Testis (tissue), 2 donors: ENCODE measurements at regions not wholly inside any gene's neighbourhood (a gene's known extent, or its start where the extent isn't known, plus 50 kb on each side); places are given as distances from the start of the nearest gene placed in this dataset.

Experiments used
- DNase-seq: peaks from one replicate; pipeline ENCODE4 v3.0.0-alpha.2; 2019
- H3K27ac ChIP-seq, 2 donors: fragments of 200-600 bp; sonication (generic); one replicate each; pipeline ENCODE4 v1.5.1; 2019
- H3K27me3 ChIP-seq: fragments of 200-600 bp; sonication (generic); one replicate; pipeline ENCODE4 v1.5.1; 2019
- H3K36me3 ChIP-seq: fragments of 200-600 bp; sonication (generic); one replicate; pipeline ENCODE4 v1.5.1; 2017; ENCODE audit warnings: low read depth; ENCODE audit errors: missing control alignments
- H3K4me1 ChIP-seq: fragments of 200-600 bp; sonication (generic); one replicate; pipeline ENCODE4 v1.5.1; 2019
- H3K4me3 ChIP-seq, 2 donors: fragments of 200-600 bp; sonication (generic); one replicate each; pipeline ENCODE4 v1.5.1; 2017 to 2019
- H3K9me3 ChIP-seq: fragments of 200-600 bp; sonication (generic); one replicate; pipeline ENCODE4 v1.5.1; 2017
- CTCF ChIP-seq, 3 experiments: fragments of 450-650 bp in 2 of 3; fragments of 200-600 bp in 1 of 3; sonication (generic) in 1 of 3; IDR thresholded peaks; one replicate each; pipeline ENCODE4 v1.5.1; 2016 to 2019; ENCODE audit warnings: antibody characterized with exemption in 3 of 3, mild to moderate bottlenecking in 2 of 3, moderate library complexity in 1 of 3
- POLR2A ChIP-seq: fragments of 450-650 bp; IDR thresholded peaks from one replicate; pipeline ENCODE4 v1.6.1; 2017; ENCODE audit warnings: antibody characterized with exemption, mild to moderate bottlenecking, moderate library complexity
- WGBS, 2 donors: methylation state at CpG; one replicate each; pipeline ENCODE4 v1.1.5; 2018; 5-methylcytosine and 5-hydroxymethylcytosine counted together
- intact Hi-C: fragments of 100-400 bp; cut with DNase I; formaldehyde crosslinking; loops from one replicate; pipeline ENCODE4 v1.15.1; 2023; ENCODE audit warnings: low total_unique reads

DNA sequence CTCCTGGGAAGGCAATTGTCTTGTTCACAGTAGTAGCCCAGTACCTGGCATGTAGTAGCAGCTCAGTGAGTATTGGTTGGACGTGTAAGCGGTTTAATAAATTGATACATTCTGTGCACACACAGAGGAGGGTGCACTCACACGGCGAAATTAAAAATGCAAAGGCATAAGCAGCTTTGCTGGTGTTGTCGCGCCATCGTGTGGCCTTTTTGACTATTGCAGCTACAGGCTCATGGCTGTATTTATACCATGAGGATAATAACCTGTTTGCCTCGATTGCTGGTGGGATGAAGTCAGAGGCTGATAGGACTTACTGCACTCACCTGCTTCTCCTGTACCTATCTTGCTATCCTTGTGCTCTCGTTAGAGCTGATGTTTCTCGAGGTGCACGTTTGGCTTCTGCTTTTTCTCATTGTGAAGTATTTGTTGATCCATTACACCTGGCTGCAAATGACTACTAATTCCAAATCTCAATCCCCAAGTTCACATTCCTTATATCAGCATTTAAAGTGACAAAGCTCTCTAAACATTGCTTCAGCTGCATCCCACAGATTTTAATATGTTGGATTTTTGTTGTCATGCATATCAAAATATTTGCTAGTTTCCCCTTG lies 61.5 kb downstream of the TBXT start:
- DNase-seq: peak; percentile 87
- peak; percentile 74 to 84 (median 82) for TF ChIP-seq CTCF (IDR thresholded peaks at IDR 0.05)
- no peak for TF ChIP-seq POLR2A
- intact Hi-C loops: loop anchor here (5.0 kb wide), 1 partner anchor 219 kb away; no protein-coding TSS in a partner anchor
- no peak overlapping the region for H3K27ac ChIP-seq
- no peak overlapping the region for H3K4me3 ChIP-seq
- H3K9me3 ChIP-seq: no peaks in the 10 kb centered on the region
- no peaks in the 10 kb centered on the region for H3K36me3 ChIP-seq
- 5% methylated on average over 11 of the region's 11 CpGs for WGBS, 2 donors
- H3K27me3 ChIP-seq: no peaks in the 10 kb centered on the region
- H3K4me1 ChIP-seq: no peaks in the 10 kb centered on the region

DNA sequence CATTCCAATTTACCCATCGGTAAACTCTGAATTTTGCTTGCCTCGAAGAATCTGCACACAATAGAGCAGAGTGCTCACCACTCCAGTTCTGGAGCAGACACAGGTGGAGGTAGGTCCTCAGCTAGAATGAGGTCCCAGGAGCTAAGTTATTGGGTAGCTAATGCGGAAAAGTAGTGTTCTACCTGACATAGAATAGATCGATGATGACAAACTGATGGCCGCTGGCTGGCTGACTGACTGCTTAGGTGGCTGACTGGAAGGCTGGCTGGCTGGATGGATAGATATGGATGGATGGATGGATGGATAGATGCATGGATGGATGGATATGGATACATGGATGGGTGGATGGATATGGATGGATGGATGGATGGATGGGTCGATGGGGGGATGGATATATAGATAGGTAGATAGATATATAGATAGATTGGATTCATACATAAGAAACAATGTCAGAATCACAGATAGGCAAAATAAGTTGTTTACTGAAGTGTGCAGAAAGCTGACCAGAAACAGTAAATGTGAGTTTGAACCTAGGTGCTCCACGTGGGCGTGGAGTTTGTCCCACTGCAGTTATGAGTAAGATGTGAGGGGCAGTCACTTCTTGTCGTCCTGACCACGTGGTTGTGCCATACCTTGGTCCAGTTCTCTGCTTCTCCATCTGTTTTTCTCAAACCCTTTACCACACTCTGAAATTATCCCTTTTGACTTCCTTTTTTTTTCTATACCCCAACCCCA lies 62.1 kb downstream of the TBXT start:
- no peak overlapping the region for H3K4me3 ChIP-seq
- no peaks in the 10 kb centered on the region for H3K4me1 ChIP-seq
- no peak for DNase-seq
- H3K27me3 ChIP-seq: no peaks in the 10 kb centered on the region
- H3K9me3 ChIP-seq: no peaks in the 10 kb centered on the region
- H3K36me3 ChIP-seq: no peaks in the 10 kb centered on the region
- intact Hi-C loops: loop anchor here (5.0 kb wide), 1 partner anchor 218 kb away; no protein-coding TSS in a partner anchor
- TF ChIP-seq POLR2A (no peak), CTCF (IDR thresholded peaks at IDR 0.05) (no peak)
- no peak overlapping the region for H3K27ac ChIP-seq
- 61 to 67% methylated on average over 9 to 10 of the region's 10 CpGs for WGBS, 2 donors

DNA sequence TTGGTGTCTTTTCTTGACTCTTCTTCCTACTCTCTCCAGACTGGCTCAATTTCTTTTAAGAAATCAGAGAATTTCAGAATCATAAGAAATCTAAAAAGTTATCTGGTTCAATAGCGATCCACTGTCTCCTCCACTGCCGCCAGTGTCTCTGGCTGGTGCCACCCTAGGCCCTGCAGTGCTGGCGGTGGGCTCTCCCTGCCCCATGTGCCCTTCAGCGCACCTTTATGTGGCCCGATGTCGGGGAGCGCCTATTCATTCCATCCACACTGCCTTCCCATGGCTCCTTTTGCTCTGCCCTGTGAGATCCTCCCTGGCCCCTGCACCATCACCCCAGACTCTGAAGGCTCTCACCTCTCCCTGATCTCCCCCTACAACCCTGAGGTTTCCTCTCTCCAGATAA lies 62.8 kb downstream of the TBXT start:
- Histone ChIP-seq H3K27ac (no peak overlapping the region), H3K4me1 (no peaks in the 10 kb centered on the region), H3K4me3 (no peak overlapping the region), H3K36me3 (no peaks in the 10 kb centered on the region), H3K9me3 (no peaks in the 10 kb centered on the region), H3K27me3 (no peaks in the 10 kb centered on the region)
- no peak for DNase-seq
- WGBS, 2 donors: 90 to 97% methylated on average over 7 of the region's 7 CpGs
- intact Hi-C loops: loop anchor here (5.0 kb wide), 1 partner anchor 218 kb away; no protein-coding TSS in a partner anchor
- TF ChIP-seq POLR2A (no peak), CTCF (IDR thresholded peaks at IDR 0.05) (no peak)

GRCh38 chr6:166104107-166104506 lies 63.5 kb downstream of the TBXT start:
- DNase-seq: no peak
- H3K27me3 ChIP-seq: no peaks in the 10 kb centered on the region
- WGBS, 2 donors: 51 to 70% methylated on average over 4 of the region's 4 CpGs
- H3K27ac ChIP-seq: no peak overlapping the region
- no peaks in the 10 kb centered on the region for H3K4me1 ChIP-seq
- no peak for TF ChIP-seq CTCF (IDR thresholded peaks at IDR 0.05)
- no peak for TF ChIP-seq POLR2A
- no peak overlapping the region for H3K4me3 ChIP-seq
- no peaks in the 10 kb centered on the region for H3K9me3 ChIP-seq
- no peaks in the 10 kb centered on the region for H3K36me3 ChIP-seq
- intact Hi-C loops: no loop called here
